MM.1S (cell line): ENCODE measurements at regions not wholly inside any gene's neighbourhood (a gene's known extent, or its start where the extent isn't known, plus 50 kb on each side); places are given as distances from the start of the nearest gene placed in this dataset.
"Not testable (repeated sequence)": the region's sequence is repeated elsewhere in the genome, so short reads cannot be mapped to it uniquely, and the experiment has no call there.

ENCODE experiments used
- DNase-seq: peaks from one replicate; pipeline ENCODE4 v3.0.0-alpha.2; 2015
- H2AFZ ChIP-seq: fragments of 300-600 bp; sonication (generic); 2 replicates; pipeline ENCODE4 v1.6.0; 2016; ENCODE audit warnings: antibody characterized with exemption, low read length
- H3F3A ChIP-seq: fragments of 300-600 bp; sonication (generic); 2 replicates; pipeline ENCODE4 v1.6.1; 2016; ENCODE audit warnings: mild to moderate bottlenecking, antibody characterized with exemption, low read length, moderate library complexity, mixed read lengths; ENCODE audit not compliant: insufficient read depth
- H3K27ac ChIP-seq: fragments of 300-600 bp; sonication (generic); 2 replicates; pipeline ENCODE4 v1.5.1; 2016; ENCODE audit warnings: mild to moderate bottlenecking, low read length
- H3K27me3 ChIP-seq: fragments of 300-600 bp; sonication (generic); replicated peaks from 2 replicates; pipeline ENCODE4 v1.6.0; 2016; ENCODE audit warnings: low read length; ENCODE audit not compliant: insufficient read depth
- H3K36me3 ChIP-seq: fragments of 300-600 bp; sonication (generic); replicated peaks from 2 replicates; pipeline ENCODE4 v1.6.1; 2016; ENCODE audit warnings: mild to moderate bottlenecking, low read length, mixed read lengths; ENCODE audit not compliant: insufficient read depth
- H3K4me1 ChIP-seq: fragments of 300-600 bp; sonication (generic); 2 replicates; pipeline ENCODE4 v1.6.1; 2016; ENCODE audit warnings: low read length, mixed read lengths
- H3K4me2 ChIP-seq: fragments of 300-600 bp; sonication (generic); 2 replicates; pipeline ENCODE4 v1.6.0; 2016; ENCODE audit warnings: low read depth, low read length
- H3K4me3 ChIP-seq: fragments of 300-600 bp; sonication (generic); 2 replicates; pipeline ENCODE4 v1.5.1; 2016; ENCODE audit warnings: low read length, mixed read lengths
- H3K79me2 ChIP-seq: fragments of 300-600 bp; sonication (generic); 2 replicates; pipeline ENCODE4 v1.6.1; 2016; ENCODE audit warnings: mixed run types, low read length, mixed read lengths
- H3K9ac ChIP-seq: fragments of 300-600 bp; sonication (generic); 2 replicates; pipeline ENCODE4 v1.6.1; 2016; ENCODE audit warnings: low read length, mixed read lengths
- H3K9me2 ChIP-seq: fragments of 300-600 bp; sonication (generic); replicated peaks from 2 replicates; pipeline ENCODE4 v1.6.1; 2016; ENCODE audit warnings: mild to moderate bottlenecking, low read length, mixed read lengths; ENCODE audit not compliant: insufficient read depth
- H3K9me3 ChIP-seq: fragments of 300-600 bp; sonication (generic); replicated peaks from 2 replicates; pipeline ENCODE4 v1.6.1; 2016; ENCODE audit warnings: mild to moderate bottlenecking, low read length, mixed read lengths; ENCODE audit not compliant: insufficient read depth
- H4K20me1 ChIP-seq: fragments of 300-600 bp; sonication (generic); 2 replicates; pipeline ENCODE4 v1.6.1; 2016; ENCODE audit warnings: mild to moderate bottlenecking, low read length, moderate library complexity, mixed read lengths; ENCODE audit not compliant: insufficient read depth
- CTCF ChIP-seq: fragments of 300-600 bp; sonication (generic); IDR thresholded peaks from 2 replicates; pipeline ENCODE4 v1.5.1; 2016; ENCODE audit warnings: antibody characterized with exemption, low read length, mixed read lengths
- EZH2 ChIP-seq: fragments of 300-600 bp; sonication (generic); optimal IDR thresholded peaks from 2 replicates; pipeline ENCODE3; 2017; ENCODE audit warnings: low read depth, mild to moderate bottlenecking, antibody characterized with exemption, low read length, mixed read lengths
- EZH2phosphoT487 ChIP-seq: fragments of 300-600 bp; sonication (generic); IDR thresholded peaks from 2 replicates; pipeline ENCODE4 v1.6.1; 2018; ENCODE audit warnings: antibody characterized with exemption, low read length

DNA sequence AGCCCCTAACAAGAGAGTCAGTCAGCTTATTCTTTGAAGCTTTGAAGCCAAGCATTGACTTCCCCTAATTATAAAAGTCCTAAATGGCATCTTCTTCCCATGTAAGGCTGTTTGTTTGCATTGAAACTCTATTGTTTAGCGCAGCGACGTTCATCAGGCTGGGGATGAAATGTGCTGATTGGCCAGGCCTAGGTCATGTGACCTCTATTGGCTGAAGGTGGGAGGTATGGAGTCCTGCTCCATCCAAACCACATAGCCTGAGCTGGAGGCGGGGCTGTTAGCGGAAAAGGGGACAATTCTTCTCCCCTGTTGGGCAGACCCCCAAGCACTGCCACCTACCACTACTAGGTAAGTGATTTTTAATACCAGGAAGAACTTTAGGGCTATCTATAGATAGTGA lies 145.3 kb upstream of the PRR23C start:
- H3K9me3 ChIP-seq, result no peaks in the 10 kb centered on the region
- no peaks in the 10 kb centered on the region for H3K79me2 ChIP-seq
- H4K20me1 ChIP-seq, result no peaks in the 10 kb centered on the region
- no peak for DNase-seq
- no peak overlapping the region for H2AFZ ChIP-seq
- no peaks in the 10 kb centered on the region for H3K27me3 ChIP-seq
- TF ChIP-seq CTCF (no peak), EZH2 (no peak), EZH2phosphoT487 (no peak)
- H3K4me3 ChIP-seq, result no peak overlapping the region
- no peak overlapping the region for H3K9ac ChIP-seq
- no peak overlapping the region for H3K4me2 ChIP-seq
- H3K4me1 ChIP-seq, result no peaks in the 10 kb centered on the region
- no peaks in the 10 kb centered on the region for H3K36me3 ChIP-seq
- H3K9me2 ChIP-seq, result no peaks in the 10 kb centered on the region
- H3F3A ChIP-seq, result no peaks in the 10 kb centered on the region
- no peak overlapping the region for H3K27ac ChIP-seq

- H3K27me3 ChIP-seq, H2AFZ ChIP-seq, DNase-seq, H3K9me3 ChIP-seq, H3K4me2 ChIP-seq, H3K9ac ChIP-seq, H3K27ac ChIP-seq, H3K36me3 ChIP-seq, H3K9me2 ChIP-seq, H3F3A ChIP-seq, H3K4me3 ChIP-seq, H4K20me1 ChIP-seq, H3K79me2 ChIP-seq: not testable (repeated sequence)
- H3K4me1 ChIP-seq, result peaks cover 17% of the 10 kb centered on the region
These were observed 149.4 kb upstream of the MRPS22 start for GRCh38 chr3:139194421-139194820.

DNA sequence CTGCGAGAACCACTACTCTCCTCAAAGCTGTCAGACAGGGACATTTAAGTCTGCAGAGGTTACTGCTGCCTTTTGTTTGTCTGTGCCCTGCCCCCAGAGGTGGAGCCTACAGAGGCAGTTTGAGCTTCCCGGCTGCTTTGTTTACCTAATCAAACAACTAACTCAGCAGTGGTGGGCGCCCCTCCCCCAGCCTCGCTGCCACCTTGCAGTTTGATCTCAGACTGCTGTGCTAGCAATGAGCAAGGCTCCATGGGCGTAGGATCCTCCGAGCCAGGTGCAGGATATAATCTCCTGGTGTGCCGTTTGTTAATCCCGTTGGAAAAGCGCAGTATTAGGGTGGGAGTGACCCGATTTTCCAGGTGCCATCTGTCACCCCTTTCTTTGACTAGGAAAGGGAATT lies 147.7 kb upstream of the MRPS22 start:
- not testable (repeated sequence) for DNase-seq, H3K4me2 ChIP-seq, H3K27ac ChIP-seq, H3K27me3 ChIP-seq, H3K36me3 ChIP-seq, H4K20me1 ChIP-seq, H3K9me2 ChIP-seq, H3K4me3 ChIP-seq, H3K79me2 ChIP-seq, H3K9me3 ChIP-seq, H2AFZ ChIP-seq, H3K9ac ChIP-seq
- Histone ChIP-seq H3K4me1 (peaks cover 32% of the 10 kb centered on the region), H3F3A (peaks cover 12% of the 10 kb centered on the region)

DNA sequence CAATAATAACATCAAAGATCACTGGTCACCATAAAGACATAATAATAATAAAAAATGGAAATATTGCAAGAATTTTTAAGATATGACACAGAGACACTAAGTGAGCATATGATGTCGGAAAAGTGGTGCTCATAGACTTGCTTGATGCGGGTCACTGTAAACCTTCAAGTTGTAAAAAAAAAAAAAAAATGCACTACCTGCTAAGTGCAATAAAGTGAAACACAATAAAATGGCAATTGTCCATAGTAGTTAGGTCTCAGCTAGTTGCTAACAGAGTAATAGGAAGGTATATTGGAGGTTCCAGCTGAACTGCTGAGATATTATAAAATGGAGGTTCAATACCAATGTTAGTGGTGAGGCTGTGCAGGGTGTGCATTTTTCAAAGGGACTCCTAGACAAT lies 146.6 kb upstream of the MRPS22 start:
- Histone ChIP-seq H3K27me3 (no peaks in the 10 kb centered on the region), H4K20me1 (no peaks in the 10 kb centered on the region), H3K27ac (no peak overlapping the region), H3K79me2 (no peaks in the 10 kb centered on the region), H3K36me3 (no peaks in the 10 kb centered on the region), H3K4me1 (peaks cover 43% of the 10 kb centered on the region), H3K9me2 (no peaks in the 10 kb centered on the region), H3K4me3 (no peak overlapping the region), H3F3A (peaks cover 12% of the 10 kb centered on the region), H3K4me2 (no peak overlapping the region), H2AFZ (no peak overlapping the region), H3K9me3 (no peaks in the 10 kb centered on the region), H3K9ac (no peak overlapping the region)
- TF ChIP-seq EZH2phosphoT487 (no peak), CTCF (no peak), EZH2 (no peak)
- DNase-seq, result no peak
